Liver (tissue), 8 donors: ENCODE measurements at regions not wholly inside any gene's neighbourhood (a gene's known extent, or its start where the extent isn't known, plus 50 kb on each side); places are given as distances from the start of the nearest gene placed in this dataset.

Experiments
- DNase-seq: peaks from one replicate; pipeline ENCODE4 v3.0.0-alpha.2; 2017; ENCODE audit warnings: low spot score
- H3K27ac ChIP-seq, 2 donors: one replicate each; pipeline ENCODE4 v1.7.0; 2013; ENCODE audit warnings: inconsistent platforms in 2 of 2, low read length in 2 of 2, control low read depth in 1 of 2, low read depth in 1 of 2, mild to moderate bottlenecking in 1 of 2
- H3K27me3 ChIP-seq, 4 donors: one replicate each; pipeline versions ENCODE4 v1.6.1 to v1.7.0; 2013; ENCODE audit warnings: low read length in 3 of 4, inconsistent platforms in 1 of 4, mild to moderate bottlenecking in 1 of 4, moderate library complexity in 1 of 4; ENCODE audit not compliant: control insufficient read depth in 4 of 4, insufficient read depth in 4 of 4
- H3K36me3 ChIP-seq, 4 donors: one replicate each; pipeline versions ENCODE4 v1.6.1 to v1.7.0; 2013; ENCODE audit warnings: low read length in 3 of 4, mild to moderate bottlenecking in 3 of 4, low read depth in 1 of 4, moderate library complexity in 1 of 4; ENCODE audit not compliant: control insufficient read depth in 4 of 4, insufficient read depth in 3 of 4
- H3K4me1 ChIP-seq, 4 donors: one replicate each; pipeline versions ENCODE4 v1.6.1 to v1.7.0; 2013; ENCODE audit warnings: low read length in 3 of 4, mild to moderate bottlenecking in 3 of 4, moderate library complexity in 1 of 4; ENCODE audit not compliant: control insufficient read depth in 4 of 4, insufficient read depth in 4 of 4
- H3K4me3 ChIP-seq, 3 donors: one replicate each; pipeline versions ENCODE4 v1.6.1 to v1.7.0; 2013; ENCODE audit warnings: low read length in 3 of 3, control low read depth in 1 of 3, low read depth in 1 of 3, mild to moderate bottlenecking in 1 of 3
- H3K9ac ChIP-seq, 2 donors: one replicate each; pipeline ENCODE4 v1.7.0; 2013; ENCODE audit warnings: low read length in 2 of 2, mild to moderate bottlenecking in 2 of 2, moderate library complexity in 2 of 2, control low read depth in 1 of 2, low read depth in 1 of 2
- H3K9me3 ChIP-seq, 4 donors: one replicate each; pipeline versions ENCODE4 v1.6.1 to v1.7.0; 2013; ENCODE audit warnings: low read length in 3 of 4; ENCODE audit not compliant: control insufficient read depth in 4 of 4
- ATF3 ChIP-seq: IDR thresholded peaks from 2 replicates; pipeline ENCODE4 v1.6.1; 2016; ENCODE audit warnings: antibody characterized with exemption
- EGR1 ChIP-seq, 2 donors: IDR thresholded peaks; 2 replicates each; pipeline ENCODE4 v1.6.1; 2016 to 2018; ENCODE audit warnings: antibody characterized with exemption in 2 of 2, low read depth in 2 of 2
- GABPA ChIP-seq, 2 donors: IDR thresholded peaks in 1 of 2; conservative IDR thresholded peaks in 1 of 2; 2 replicates each; pipeline ENCODE4 v1.6.1; 2016; ENCODE audit warnings: antibody characterized with exemption in 2 of 2, mild to moderate bottlenecking in 1 of 2, moderate library complexity in 1 of 2
- JUND ChIP-seq, 2 donors: IDR thresholded peaks; 2 replicates each; pipeline ENCODE4 v1.6.1; 2016; ENCODE audit warnings: antibody characterized with exemption in 2 of 2
- MAX ChIP-seq: IDR thresholded peaks from 2 replicates; pipeline ENCODE4 v1.6.1; 2016; ENCODE audit warnings: antibody characterized with exemption
- NR2F2 ChIP-seq: IDR thresholded peaks from 2 replicates; pipeline ENCODE4 v1.6.1; 2016; ENCODE audit warnings: antibody characterized with exemption
- RAD21 ChIP-seq, 2 donors: IDR thresholded peaks; 2 replicates each; pipeline ENCODE4 v1.6.1; 2016; ENCODE audit warnings: antibody characterized with exemption in 2 of 2, mild to moderate bottlenecking in 2 of 2
- RXRA ChIP-seq, 2 donors: IDR thresholded peaks; 2 replicates each; pipeline ENCODE4 v1.6.1; 2017 to 2018; ENCODE audit warnings: antibody characterized with exemption in 2 of 2, mild to moderate bottlenecking in 1 of 2
- TAF1 ChIP-seq: conservative IDR thresholded peaks from 2 replicates; pipeline ENCODE4 v1.6.1; 2016; ENCODE audit warnings: antibody characterized with exemption, mild to moderate bottlenecking
- WGBS: extraction: QIAGEN DNeasy Blood & Tissue Kit; methylation state at CpG from one replicate; pipeline ENCODE4 v1.1.7; 2013; 5-methylcytosine and 5-hydroxymethylcytosine counted together
- TF ChIP-seq, protein P1 (sequence below): IDR thresholded peaks from 2 replicates; pipeline ENCODE4 v1.6.1; 2016; ENCODE audit warnings: antibody characterized with exemption, mild to moderate bottlenecking
- TF ChIP-seq, protein P2 (sequence below): fragments of 150-350 bp; IDR thresholded peaks from 2 replicates; pipeline ENCODE4 v1.5.1; 2017; ENCODE audit warnings: improper control_type of control experiment, low read depth, low read length; ENCODE audit not compliant: missing input control
- TF ChIP-seq, protein P3 (sequence below): IDR thresholded peaks from 2 replicates; pipeline ENCODE4 v1.6.1; 2016; ENCODE audit warnings: antibody characterized with exemption
- donor health status: healthy.
- donor health status: healthy.
- donor health status: healthy.
- donor health status: healthy.
- donor health status: healthy.

GRCh38 chr2:122132147-122132691 lies 376.8 kb downstream of the TSN start:
- DNase-seq, result no peak
- peaks cover 0 to 13% (median 7%) of the 10 kb centered on the region in 4 donors for H3K9me3 ChIP-seq
- H3K27me3 ChIP-seq, result no peaks in the 10 kb centered on the region
- WGBS, result 72% methylated on average over 2 of the region's 2 CpGs
- no peak overlapping the region for H3K27ac ChIP-seq
- TF ChIP-seq RXRA (IDR thresholded peaks at IDR 0.05), result no peak
- TF ChIP-seq JUND (IDR thresholded peaks at IDR 0.05), result no peak
- no peaks in the 10 kb centered on the region for H3K4me1 ChIP-seq
- no peaks in the 10 kb centered on the region for H3K36me3 ChIP-seq
- no peak overlapping the region for H3K4me3 ChIP-seq
- H3K9ac ChIP-seq, result no peak overlapping the region

GRCh38 chr2:122135021-122135937 lies 379.8 kb downstream of the TSN start:
- no peak for TF ChIP-seq EGR1 (IDR thresholded peaks at IDR 0.05; ENCODE audit: low read depth in 2 of 2)
- no peak for TF ChIP-seq RAD21 (IDR thresholded peaks at IDR 0.05)
- no peak for TF ChIP-seq ATF3
- no peak for TF ChIP-seq TAF1
- TF ChIP-seq JUND (IDR thresholded peaks at IDR 0.05), result no peak
- Histone ChIP-seq H3K9ac (no peak overlapping the region), H3K4me3 (no peak overlapping the region), H3K27me3 (no peaks in the 10 kb centered on the region), H3K9me3 (peaks cover 0 to 9% (median 5%) of the 10 kb centered on the region in 4 donors), H3K4me1 (no peaks in the 10 kb centered on the region), H3K36me3 (no peaks in the 10 kb centered on the region), H3K27ac (no peak overlapping the region)
- WGBS, result 73% methylated on average over 10 of the region's 10 CpGs
- no peak for DNase-seq

- DNase-seq, result no peak
- Histone ChIP-seq H3K9me3 (peaks cover 0 to 4% (median 0%) of the 10 kb centered on the region in 4 donors), H3K4me1 (no peaks in the 10 kb centered on the region), H3K27ac (no peak overlapping the region), H3K9ac (no peak overlapping the region), H3K27me3 (no peaks in the 10 kb centered on the region), H3K36me3 (no peaks in the 10 kb centered on the region), H3K4me3 (no peak overlapping the region)
- TF ChIP-seq, protein P1, sequence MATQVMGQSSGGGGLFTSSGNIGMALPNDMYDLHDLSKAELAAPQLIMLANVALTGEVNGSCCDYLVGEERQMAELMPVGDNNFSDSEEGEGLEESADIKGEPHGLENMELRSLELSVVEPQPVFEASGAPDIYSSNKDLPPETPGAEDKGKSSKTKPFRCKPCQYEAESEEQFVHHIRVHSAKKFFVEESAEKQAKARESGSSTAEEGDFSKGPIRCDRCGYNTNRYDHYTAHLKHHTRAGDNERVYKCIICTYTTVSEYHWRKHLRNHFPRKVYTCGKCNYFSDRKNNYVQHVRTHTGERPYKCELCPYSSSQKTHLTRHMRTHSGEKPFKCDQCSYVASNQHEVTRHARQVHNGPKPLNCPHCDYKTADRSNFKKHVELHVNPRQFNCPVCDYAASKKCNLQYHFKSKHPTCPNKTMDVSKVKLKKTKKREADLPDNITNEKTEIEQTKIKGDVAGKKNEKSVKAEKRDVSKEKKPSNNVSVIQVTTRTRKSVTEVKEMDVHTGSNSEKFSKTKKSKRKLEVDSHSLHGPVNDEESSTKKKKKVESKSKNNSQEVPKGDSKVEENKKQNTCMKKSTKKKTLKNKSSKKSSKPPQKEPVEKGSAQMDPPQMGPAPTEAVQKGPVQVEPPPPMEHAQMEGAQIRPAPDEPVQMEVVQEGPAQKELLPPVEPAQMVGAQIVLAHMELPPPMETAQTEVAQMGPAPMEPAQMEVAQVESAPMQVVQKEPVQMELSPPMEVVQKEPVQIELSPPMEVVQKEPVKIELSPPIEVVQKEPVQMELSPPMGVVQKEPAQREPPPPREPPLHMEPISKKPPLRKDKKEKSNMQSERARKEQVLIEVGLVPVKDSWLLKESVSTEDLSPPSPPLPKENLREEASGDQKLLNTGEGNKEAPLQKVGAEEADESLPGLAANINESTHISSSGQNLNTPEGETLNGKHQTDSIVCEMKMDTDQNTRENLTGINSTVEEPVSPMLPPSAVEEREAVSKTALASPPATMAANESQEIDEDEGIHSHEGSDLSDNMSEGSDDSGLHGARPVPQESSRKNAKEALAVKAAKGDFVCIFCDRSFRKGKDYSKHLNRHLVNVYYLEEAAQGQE, result no peak
- TF ChIP-seq, protein P2, sequence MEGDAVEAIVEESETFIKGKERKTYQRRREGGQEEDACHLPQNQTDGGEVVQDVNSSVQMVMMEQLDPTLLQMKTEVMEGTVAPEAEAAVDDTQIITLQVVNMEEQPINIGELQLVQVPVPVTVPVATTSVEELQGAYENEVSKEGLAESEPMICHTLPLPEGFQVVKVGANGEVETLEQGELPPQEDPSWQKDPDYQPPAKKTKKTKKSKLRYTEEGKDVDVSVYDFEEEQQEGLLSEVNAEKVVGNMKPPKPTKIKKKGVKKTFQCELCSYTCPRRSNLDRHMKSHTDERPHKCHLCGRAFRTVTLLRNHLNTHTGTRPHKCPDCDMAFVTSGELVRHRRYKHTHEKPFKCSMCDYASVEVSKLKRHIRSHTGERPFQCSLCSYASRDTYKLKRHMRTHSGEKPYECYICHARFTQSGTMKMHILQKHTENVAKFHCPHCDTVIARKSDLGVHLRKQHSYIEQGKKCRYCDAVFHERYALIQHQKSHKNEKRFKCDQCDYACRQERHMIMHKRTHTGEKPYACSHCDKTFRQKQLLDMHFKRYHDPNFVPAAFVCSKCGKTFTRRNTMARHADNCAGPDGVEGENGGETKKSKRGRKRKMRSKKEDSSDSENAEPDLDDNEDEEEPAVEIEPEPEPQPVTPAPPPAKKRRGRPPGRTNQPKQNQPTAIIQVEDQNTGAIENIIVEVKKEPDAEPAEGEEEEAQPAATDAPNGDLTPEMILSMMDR, result peak; percentile 30
- TF ChIP-seq RAD21 (IDR thresholded peaks at IDR 0.05) (peak in 1 of 2 donors; percentile 47), NR2F2 (no peak), GABPA (IDR thresholded peaks at IDR 0.05 in 1 of 2, conservative IDR thresholded peaks at IDR 0.05 in 1 of 2) (no peak), MAX (no peak)
- TF ChIP-seq, protein P3, sequence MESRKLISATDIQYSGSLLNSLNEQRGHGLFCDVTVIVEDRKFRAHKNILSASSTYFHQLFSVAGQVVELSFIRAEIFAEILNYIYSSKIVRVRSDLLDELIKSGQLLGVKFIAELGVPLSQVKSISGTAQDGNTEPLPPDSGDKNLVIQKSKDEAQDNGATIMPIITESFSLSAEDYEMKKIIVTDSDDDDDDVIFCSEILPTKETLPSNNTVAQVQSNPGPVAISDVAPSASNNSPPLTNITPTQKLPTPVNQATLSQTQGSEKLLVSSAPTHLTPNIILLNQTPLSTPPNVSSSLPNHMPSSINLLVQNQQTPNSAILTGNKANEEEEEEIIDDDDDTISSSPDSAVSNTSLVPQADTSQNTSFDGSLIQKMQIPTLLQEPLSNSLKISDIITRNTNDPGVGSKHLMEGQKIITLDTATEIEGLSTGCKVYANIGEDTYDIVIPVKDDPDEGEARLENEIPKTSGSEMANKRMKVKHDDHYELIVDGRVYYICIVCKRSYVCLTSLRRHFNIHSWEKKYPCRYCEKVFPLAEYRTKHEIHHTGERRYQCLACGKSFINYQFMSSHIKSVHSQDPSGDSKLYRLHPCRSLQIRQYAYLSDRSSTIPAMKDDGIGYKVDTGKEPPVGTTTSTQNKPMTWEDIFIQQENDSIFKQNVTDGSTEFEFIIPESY, result no peak
- 23% methylated on average over 2 of the region's 2 CpGs for WGBS
Observed at GRCh38 chr2:122136056-122136455, 380.6 kb downstream of the TSN start.
